22Rv1 (cell line): ENCODE measurements at regions not wholly inside any gene's neighbourhood (a gene's known extent, or its start where the extent isn't known, plus 50 kb on each side); places are given as distances from the start of the nearest gene placed in this dataset.

Source experiments
- ZFX ChIP-seq: fragments of 450-650 bp; IDR thresholded peaks from 2 replicates; pipeline ENCODE4 v1.6.1; 2017; ENCODE audit warnings: antibody characterized with exemption, borderline replicate concordance
- TF ChIP-seq, protein P1 (sequence below): fragments of 450-650 bp; IDR thresholded peaks from 2 replicates; pipeline ENCODE4 v1.5.1; 2017; ENCODE audit warnings: mild to moderate bottlenecking

DNA sequence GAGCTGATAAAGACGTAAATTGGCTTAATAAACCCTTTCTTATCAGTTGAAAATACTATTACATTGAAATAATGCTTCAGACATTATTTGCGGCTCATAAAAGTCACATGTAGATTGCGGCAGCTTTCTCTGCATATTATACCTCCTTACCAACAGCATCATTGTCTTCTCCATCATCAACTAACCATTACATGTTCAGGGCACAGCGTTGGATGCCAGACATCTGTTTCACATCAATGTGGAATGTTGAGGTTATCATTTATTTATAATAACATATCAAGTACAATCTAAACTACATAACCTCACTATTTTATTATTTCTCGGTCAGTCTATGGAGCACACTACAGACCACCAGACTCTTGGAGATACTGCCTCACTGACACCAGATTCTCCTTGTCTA lies 573.8 kb upstream of the FAT3 start:
- TF ChIP-seq, protein P1, sequence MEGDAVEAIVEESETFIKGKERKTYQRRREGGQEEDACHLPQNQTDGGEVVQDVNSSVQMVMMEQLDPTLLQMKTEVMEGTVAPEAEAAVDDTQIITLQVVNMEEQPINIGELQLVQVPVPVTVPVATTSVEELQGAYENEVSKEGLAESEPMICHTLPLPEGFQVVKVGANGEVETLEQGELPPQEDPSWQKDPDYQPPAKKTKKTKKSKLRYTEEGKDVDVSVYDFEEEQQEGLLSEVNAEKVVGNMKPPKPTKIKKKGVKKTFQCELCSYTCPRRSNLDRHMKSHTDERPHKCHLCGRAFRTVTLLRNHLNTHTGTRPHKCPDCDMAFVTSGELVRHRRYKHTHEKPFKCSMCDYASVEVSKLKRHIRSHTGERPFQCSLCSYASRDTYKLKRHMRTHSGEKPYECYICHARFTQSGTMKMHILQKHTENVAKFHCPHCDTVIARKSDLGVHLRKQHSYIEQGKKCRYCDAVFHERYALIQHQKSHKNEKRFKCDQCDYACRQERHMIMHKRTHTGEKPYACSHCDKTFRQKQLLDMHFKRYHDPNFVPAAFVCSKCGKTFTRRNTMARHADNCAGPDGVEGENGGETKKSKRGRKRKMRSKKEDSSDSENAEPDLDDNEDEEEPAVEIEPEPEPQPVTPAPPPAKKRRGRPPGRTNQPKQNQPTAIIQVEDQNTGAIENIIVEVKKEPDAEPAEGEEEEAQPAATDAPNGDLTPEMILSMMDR, result no peak
- TF ChIP-seq ZFX, result no peak
